Esophagus squamous epithelium (tissue), 4 donors: ENCODE measurements at regions not wholly inside any gene's neighbourhood (a gene's known extent, or its start where the extent isn't known, plus 50 kb on each side); places are given as distances from the start of the nearest gene placed in this dataset.

Experiments used
- POLR2A ChIP-seq, 4 donors: fragments of 450-650 bp; IDR thresholded peaks; one replicate each; pipeline ENCODE4 v1.6.1; 2017; ENCODE audit warnings: antibody characterized with exemption in 4 of 4, mild to moderate bottlenecking in 4 of 4, moderate library complexity in 3 of 4
- TF ChIP-seq, protein P1 (sequence below), 6 experiments: fragments of 450-650 bp in 4 of 6; fragments of 200-600 bp in 2 of 6; sonication (generic) in 2 of 6; IDR thresholded peaks; one replicate each; pipeline ENCODE4 v1.5.1; 2016 to 2019; ENCODE audit warnings: antibody characterized with exemption in 6 of 6, mild to moderate bottlenecking in 4 of 6, moderate library complexity in 4 of 6

DNA sequence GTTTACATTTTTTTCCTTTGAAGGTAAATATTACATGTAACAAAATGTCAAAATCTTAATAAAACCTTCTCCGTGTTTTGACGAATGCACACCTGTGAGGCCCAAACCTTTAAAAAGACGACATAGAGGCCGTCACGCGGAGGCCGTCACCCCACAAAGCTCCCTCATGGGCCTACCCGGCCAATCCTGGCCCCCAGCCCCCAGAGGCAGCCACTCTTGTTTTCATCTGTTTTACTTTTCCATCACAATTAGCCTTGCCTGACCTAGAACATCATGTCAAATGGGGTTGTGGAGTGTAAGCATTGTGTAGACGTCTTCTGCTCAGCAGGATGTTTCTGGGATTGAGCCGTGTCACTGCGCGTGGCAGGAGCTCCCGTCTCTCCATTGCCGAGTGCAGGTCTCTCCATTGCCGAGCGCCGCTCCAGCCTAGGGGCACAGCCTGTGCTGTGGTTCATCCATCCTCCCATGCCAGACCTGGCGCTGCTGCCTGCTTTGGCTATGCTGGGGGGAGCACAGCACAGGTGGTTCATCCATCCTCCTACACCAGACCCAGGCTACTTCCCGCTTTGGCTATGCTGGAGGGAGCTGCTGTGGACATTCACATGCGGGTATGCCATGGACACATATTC is 52.2 kb upstream of the IRX4 start:
- TF ChIP-seq, protein P1, sequence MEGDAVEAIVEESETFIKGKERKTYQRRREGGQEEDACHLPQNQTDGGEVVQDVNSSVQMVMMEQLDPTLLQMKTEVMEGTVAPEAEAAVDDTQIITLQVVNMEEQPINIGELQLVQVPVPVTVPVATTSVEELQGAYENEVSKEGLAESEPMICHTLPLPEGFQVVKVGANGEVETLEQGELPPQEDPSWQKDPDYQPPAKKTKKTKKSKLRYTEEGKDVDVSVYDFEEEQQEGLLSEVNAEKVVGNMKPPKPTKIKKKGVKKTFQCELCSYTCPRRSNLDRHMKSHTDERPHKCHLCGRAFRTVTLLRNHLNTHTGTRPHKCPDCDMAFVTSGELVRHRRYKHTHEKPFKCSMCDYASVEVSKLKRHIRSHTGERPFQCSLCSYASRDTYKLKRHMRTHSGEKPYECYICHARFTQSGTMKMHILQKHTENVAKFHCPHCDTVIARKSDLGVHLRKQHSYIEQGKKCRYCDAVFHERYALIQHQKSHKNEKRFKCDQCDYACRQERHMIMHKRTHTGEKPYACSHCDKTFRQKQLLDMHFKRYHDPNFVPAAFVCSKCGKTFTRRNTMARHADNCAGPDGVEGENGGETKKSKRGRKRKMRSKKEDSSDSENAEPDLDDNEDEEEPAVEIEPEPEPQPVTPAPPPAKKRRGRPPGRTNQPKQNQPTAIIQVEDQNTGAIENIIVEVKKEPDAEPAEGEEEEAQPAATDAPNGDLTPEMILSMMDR (IDR thresholded peaks at IDR 0.05): no peak
- no peak for TF ChIP-seq POLR2A (IDR thresholded peaks at IDR 0.05)
